ENCODE measurements at regions not wholly inside any gene's neighbourhood (a gene's known extent, or its start where the extent isn't known, plus 50 kb on each side); places are given as distances from the start of the nearest gene placed in this dataset.
"Not testable (repeated sequence)": the region's sequence is repeated elsewhere in the genome, so short reads cannot be mapped to it uniquely, and the experiment has no call there.

GRCh38 chrX:80508083-80508482 is 87.8 kb downstream of the TENT5D start:
- not testable (repeated sequence) for DNase-seq (ENCODE audit: low spot score)

DNA sequence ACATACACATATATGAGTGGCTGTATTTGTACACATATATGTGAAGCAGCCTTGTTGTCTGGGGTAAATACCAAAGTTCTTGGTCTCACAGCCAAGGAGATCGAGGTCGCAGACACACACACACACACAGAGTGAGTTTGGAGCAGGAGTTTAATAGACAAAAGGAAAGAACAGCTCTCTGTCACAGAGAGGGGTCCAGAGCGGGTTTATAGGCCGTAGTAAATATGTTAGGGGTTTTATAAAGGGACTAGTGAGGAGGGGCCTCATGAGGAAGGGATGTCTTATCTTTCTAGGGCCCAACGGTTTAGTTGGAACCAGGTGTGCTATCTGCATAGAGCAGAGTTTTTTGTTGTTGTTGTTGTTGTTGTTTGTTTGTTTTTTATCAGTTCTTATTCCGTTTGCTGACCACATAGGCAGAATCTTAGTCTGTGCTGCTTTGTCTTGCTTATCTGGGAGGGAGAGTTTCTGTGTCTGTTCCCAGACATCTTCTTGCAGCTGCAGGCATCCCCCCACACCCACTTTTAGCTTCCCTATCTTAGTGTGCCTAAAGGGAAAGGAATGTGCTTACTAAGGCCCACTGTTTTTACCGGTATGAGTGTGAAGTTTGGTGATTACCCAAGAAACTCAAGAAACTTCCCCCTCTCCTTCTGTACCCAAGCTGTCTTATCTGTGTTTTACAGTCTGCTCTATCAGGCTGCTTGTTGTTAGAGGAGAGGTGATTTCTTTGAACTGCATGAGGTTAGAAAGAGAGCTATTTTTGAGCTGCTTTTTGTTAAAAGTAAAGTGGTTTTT is 91.9 kb downstream of the TENT5D start:
- DNase-seq (ENCODE audit: low spot score), result peak; percentile 2

GRCh38 chrX:80512924-80513323 is 92.7 kb downstream of the TENT5D start:
- DNase-seq (ENCODE audit: low spot score), result no peak

DNA sequence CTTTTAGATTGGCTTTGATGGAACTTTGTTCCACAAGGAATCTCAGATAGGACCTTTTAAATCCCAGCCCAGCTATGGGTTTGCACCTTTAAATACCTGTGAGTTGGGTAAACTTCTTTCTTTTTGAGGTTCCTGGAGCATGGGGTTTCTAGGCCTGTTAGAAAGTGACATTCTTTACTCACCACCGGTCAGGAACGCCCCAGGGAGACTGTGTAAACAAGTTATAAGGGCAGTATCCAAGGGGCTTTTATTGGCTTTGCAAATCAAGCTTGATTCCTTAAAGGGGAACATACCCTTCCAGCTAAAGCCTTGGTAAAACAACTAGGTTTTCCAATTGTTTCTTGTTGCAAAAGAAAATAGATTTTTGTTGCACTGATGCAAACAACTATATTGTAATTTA is 93.4 kb downstream of the TENT5D start:
- no peak for DNase-seq (ENCODE audit: low spot score)

GRCh38 chrX:80537096-80537495 is 116.8 kb downstream of the TENT5D start:
- no peak for DNase-seq (ENCODE audit: low spot score)

- no peak for DNase-seq (ENCODE audit: low spot score)
These were observed 130.5 kb downstream of the TENT5D start for GRCh38 chrX:80550722-80551121.

DNA sequence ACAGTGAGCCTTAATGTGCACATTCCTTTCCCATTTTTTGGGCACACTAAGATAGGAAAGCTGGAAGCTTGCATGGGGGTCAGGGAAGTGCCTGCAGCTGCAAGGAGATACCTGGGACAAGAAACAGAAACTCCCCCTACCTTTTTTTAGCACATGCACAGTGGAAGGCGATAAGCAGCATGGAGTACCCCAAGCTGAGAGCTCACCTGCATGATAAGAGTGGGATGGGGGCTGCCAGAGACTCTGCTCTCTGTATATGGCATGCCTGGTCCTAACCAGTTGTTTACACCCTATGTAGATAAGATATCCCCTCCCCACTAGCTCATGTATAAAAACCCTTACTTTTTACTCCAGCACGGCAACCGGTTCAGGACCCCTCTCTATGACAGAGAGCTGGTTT is 135.9 kb downstream of the TENT5D start:
- no peak for DNase-seq (ENCODE audit: low spot score)

DNA sequence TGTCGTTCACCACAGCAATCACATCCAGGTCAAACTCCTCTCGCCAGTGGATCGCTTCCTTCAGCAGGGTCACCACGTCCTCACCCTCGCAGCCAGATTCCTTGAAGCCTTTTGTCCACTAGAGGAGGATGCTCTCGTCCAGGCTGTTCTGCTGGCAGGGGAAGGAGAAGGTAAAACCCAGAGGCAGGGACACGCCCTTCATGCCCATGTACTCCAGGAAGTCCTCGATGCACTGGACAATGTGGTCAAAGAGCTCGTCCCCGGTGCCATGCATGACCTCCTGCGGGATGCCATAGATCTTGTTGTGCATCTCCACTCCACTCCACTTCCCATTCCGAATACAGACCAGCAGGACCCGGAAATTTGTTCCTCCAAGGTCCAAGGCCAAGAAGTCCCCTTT is 152.4 kb downstream of the TENT5D start:
- DNase-seq (ENCODE audit: low spot score), result no peak

GRCh38 chrX:80573275-80573674 is 153.0 kb downstream of the TENT5D start:
- no peak for DNase-seq (ENCODE audit: low spot score)

- DNase-seq (ENCODE audit: low spot score), result not testable (repeated sequence)
These were observed 154.3 kb downstream of the TENT5D start for GRCh38 chrX:80574486-80575086.

DNA sequence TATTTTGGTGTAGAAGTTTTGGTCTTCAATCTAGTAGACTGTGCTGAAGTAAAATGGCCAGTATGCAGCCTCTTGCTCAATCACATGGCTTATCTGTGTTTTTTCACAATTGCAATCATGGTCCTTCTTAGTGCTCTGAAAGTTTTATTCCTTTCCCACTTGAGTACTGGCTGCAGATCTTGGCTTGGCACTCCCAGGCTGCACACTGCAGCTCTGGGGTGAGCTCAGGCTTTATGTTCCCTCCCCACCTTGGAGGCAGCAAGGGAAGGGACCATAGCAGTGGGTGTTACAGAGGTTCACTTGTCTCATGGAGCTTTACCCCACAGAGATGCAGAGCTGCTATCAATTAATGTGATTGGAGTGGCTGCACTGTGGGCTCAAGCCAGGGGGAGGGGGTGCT is 156.0 kb downstream of the TENT5D start:
- no peak for DNase-seq (ENCODE audit: low spot score)

GRCh38 chrX:80576806-80577533 is 156.7 kb downstream of the TENT5D start:
- no peak for DNase-seq (ENCODE audit: low spot score)

- peak; percentile 3 for DNase-seq (ENCODE audit: low spot score)
These were observed 158.4 kb downstream of the TENT5D start for GRCh38 chrX:80578517-80579105.

DNA sequence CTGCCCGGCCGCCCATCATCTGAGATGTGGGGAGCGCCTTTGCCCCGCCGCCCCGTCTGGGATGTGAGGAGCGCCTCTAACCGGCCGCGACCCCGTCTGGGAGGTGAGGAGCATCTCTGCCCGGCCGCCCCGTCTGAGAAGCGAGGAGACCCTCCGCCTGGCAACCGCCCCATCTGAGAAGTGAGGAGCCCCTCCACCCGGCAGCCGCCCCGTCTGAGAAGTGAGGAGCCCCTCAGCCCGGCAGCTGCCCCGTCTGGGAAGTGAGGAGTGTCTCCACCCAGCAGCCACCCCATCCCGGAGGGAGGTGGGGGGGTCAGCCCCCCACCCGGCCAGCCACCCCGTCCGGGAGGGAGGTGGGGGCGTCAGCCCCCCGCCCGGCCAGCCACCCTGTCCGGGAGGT is 170.7 kb downstream of the TENT5D start:
- DNase-seq (ENCODE audit: low spot score), result not testable (repeated sequence)

GRCh38 chrX:80602036-80602860 is 182.0 kb downstream of the TENT5D start:
- no peak for DNase-seq (ENCODE audit: low spot score)

Measured in hematopoietic multipotent progenitor cell treated with erythropoietin and hydrocortisone succinate and interleukin-3 and kit ligand, for 15 days (in vitro differentiated cells).